ENCODE measurements at regions not wholly inside any gene's neighbourhood (a gene's known extent, or its start where the extent isn't known, plus 50 kb on each side); places are given as distances from the start of the nearest gene placed in this dataset.

DNA sequence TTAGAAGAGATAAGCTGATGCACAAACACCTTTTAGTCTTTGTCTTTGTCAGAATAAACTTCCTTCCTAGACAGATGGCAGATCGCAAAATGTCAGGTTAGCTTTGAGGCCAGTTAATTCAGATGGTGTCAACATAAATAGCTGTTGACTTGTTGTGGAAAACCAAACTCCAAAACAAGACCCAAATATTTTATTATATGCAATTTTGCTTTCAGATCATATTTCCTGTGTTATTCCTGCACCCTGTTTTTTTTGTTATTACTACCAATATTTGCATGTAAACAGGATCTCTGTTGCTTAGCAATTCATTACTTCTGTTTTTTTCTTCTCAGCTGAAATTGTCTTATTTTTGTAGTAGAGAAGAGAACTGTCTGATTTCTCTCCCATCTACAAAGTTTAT lies 316.0 kb downstream of the ETS1 start:
- Histone ChIP-seq H3K27ac (no peak overlapping the region), H3K36me3 (no peaks in the 10 kb centered on the region), H3K4me1 (no peaks in the 10 kb centered on the region), H3K27me3 (no peaks in the 10 kb centered on the region), H3K9me3 (no peaks in the 10 kb centered on the region), H3K4me3 (no peak overlapping the region)
- DNase-seq (ENCODE audit: low spot score in 2 of 2) = no peak
- no peak for TF ChIP-seq CTCF (IDR thresholded peaks at IDR 0.05)
- intact Hi-C loops (cut with DNase I) = no loop called here

GRCh38 chr11:128269466-128269865 lies 317.9 kb downstream of the ETS1 start:
- H3K9me3 ChIP-seq = no peaks in the 10 kb centered on the region
- no peak for DNase-seq (ENCODE audit: low spot score in 2 of 2)
- intact Hi-C loops (cut with DNase I) = no loop called here

GRCh38 chr11:128266893-128267292 lies 320.5 kb downstream of the ETS1 start:
- intact Hi-C loops (cut with DNase I) = no loop called here
- Histone ChIP-seq H3K4me3 (no peak overlapping the region), H3K27me3 (no peaks in the 10 kb centered on the region), H3K36me3 (no peaks in the 10 kb centered on the region), H3K27ac (no peak overlapping the region), H3K4me1 (no peaks in the 10 kb centered on the region), H3K9me3 (no peaks in the 10 kb centered on the region)
- no peak for DNase-seq (ENCODE audit: low spot score in 2 of 2)
- TF ChIP-seq CTCF (IDR thresholded peaks at IDR 0.05) = no peak

More at GRCh38 chr11:128269466-128269865, 317.9 kb downstream of the ETS1 start:
- Histone ChIP-seq H3K36me3 (no peaks in the 10 kb centered on the region), H3K4me1 (no peaks in the 10 kb centered on the region), H3K4me3 (no peak overlapping the region), H3K27ac (no peak overlapping the region), H3K27me3 (no peaks in the 10 kb centered on the region)
- no peak for TF ChIP-seq CTCF (IDR thresholded peaks at IDR 0.05)

- DNase-seq (ENCODE audit: low spot score in 2 of 2) = no peak
- no peak overlapping the region for H3K4me3 ChIP-seq
- no peaks in the 10 kb centered on the region for H3K9me3 ChIP-seq
- H3K4me1 ChIP-seq = no peaks in the 10 kb centered on the region
- H3K27ac ChIP-seq = no peak overlapping the region
- H3K27me3 ChIP-seq = no peaks in the 10 kb centered on the region
- H3K36me3 ChIP-seq = no peaks in the 10 kb centered on the region
- no peak for TF ChIP-seq CTCF (IDR thresholded peaks at IDR 0.05)
- intact Hi-C loops (cut with DNase I) = no loop called here
Observed at GRCh38 chr11:128262463-128263345, 324.7 kb downstream of the ETS1 start.

GRCh38 chr11:128261011-128261421 lies 326.3 kb downstream of the ETS1 start:
- intact Hi-C loops (cut with DNase I) = no loop called here
- no peaks in the 10 kb centered on the region for H3K36me3 ChIP-seq
- no peak for DNase-seq (ENCODE audit: low spot score in 2 of 2)
- no peak overlapping the region for H3K27ac ChIP-seq
- no peaks in the 10 kb centered on the region for H3K9me3 ChIP-seq
- no peak overlapping the region for H3K4me3 ChIP-seq
- no peaks in the 10 kb centered on the region for H3K27me3 ChIP-seq
- TF ChIP-seq CTCF (IDR thresholded peaks at IDR 0.05) = no peak
- H3K4me1 ChIP-seq = no peaks in the 10 kb centered on the region
